H1 (cell line): ENCODE measurements at regions not wholly inside any gene's neighbourhood (a gene's known extent, or its start where the extent isn't known, plus 50 kb on each side); places are given as distances from the start of the nearest gene placed in this dataset.

Source experiments
- CTCF ChIA-PET: fragments of 300-600 bp; sonication (Branson Sonifier 250); formaldehyde crosslinking; loops from one replicate; lab custom pipeline; 2021; ENCODE audit not compliant: partially characterized antibody; lab: Charles Lee
- POLR2A ChIA-PET: fragments of 300-600 bp; sonication (Branson Sonifier 250); formaldehyde crosslinking; loops from one replicate; lab custom pipeline; 2021; ENCODE audit warnings: inconsistent platforms; ENCODE audit not compliant: partially characterized antibody; lab: Charles Lee
- DNase-seq, 2 experiments: peaks; one replicate each; pipeline versions ENCODE4 v3.0.0 to v3.0.0-alpha.2; 2010 to 2022; ENCODE audit warnings: low spot score in 2 of 2, low read depth in 1 of 2, mixed read lengths in 1 of 2
- FAIRE-seq: peaks from 2 replicates; lab custom pipeline; 2011; peaks lifted over from hg19 to GRCh38; lab: Jason Lieb, UNC
- H2AFZ ChIP-seq: 2 replicates; pipeline ENCODE4 v1.8.1; 2012; ENCODE audit warnings: low read length, inconsistent platforms
- H2AK5ac ChIP-seq: 2 replicates; pipeline ENCODE4 v1.6.1; 2013; ENCODE audit warnings: low read depth, low read length
- H2BK120ac ChIP-seq: replicated peaks from 2 replicates; pipeline ENCODE3; 2013; ENCODE audit warnings: low read depth, low read length, inconsistent platforms
- H2BK12ac ChIP-seq: 2 replicates; pipeline ENCODE4 v1.6.1; 2013; ENCODE audit warnings: low read depth, low read length
- H2BK15ac ChIP-seq: 2 replicates; pipeline ENCODE4 v1.6.1; 2013; ENCODE audit warnings: low read length
- H2BK20ac ChIP-seq: 2 replicates; pipeline ENCODE4 v1.6.1; 2013; ENCODE audit warnings: low read length
- H2BK5ac ChIP-seq: 2 replicates; pipeline ENCODE4 v1.6.1; 2013; ENCODE audit warnings: low read depth, low read length
- H3K14ac ChIP-seq: 2 replicates; pipeline ENCODE4 v1.6.1; 2013; ENCODE audit warnings: inconsistent platforms; ENCODE audit not compliant: insufficient read length
- H3K18ac ChIP-seq: 2 replicates; pipeline ENCODE4 v1.6.1; 2013; ENCODE audit warnings: low read length; ENCODE audit errors: extremely low read depth
- H3K23ac ChIP-seq: 2 replicates; pipeline ENCODE4 v1.6.1; 2013; ENCODE audit warnings: inconsistent platforms; ENCODE audit not compliant: insufficient read length
- H3K23me2 ChIP-seq: 2 replicates; pipeline ENCODE4 v1.6.1; 2013; ENCODE audit warnings: low read depth, low read length
- H3K27ac ChIP-seq: 2 replicates; pipeline ENCODE4 v1.6.1; 2011; ENCODE audit warnings: low read depth, low read length, inconsistent platforms
- H3K27me3 ChIP-seq, 4 experiments: replicated peaks in 1 of 4; 1 replicate in 1 of 4; 2 replicates in 3 of 4; pipeline versions ENCODE4 v1.6.1 to v1.8.1; 2011 to 2013; ENCODE audit warnings: low read length in 3 of 4, mild to moderate bottlenecking in 3 of 4, inconsistent platforms in 2 of 4, mixed read lengths in 2 of 4, moderate library complexity in 1 of 4; ENCODE audit not compliant: control insufficient read depth in 3 of 4, insufficient read depth in 3 of 4; ENCODE audit errors: extremely low read depth in 1 of 4
- H3K36me3 ChIP-seq, 4 experiments: 2 replicates each; pipeline versions ENCODE4 v1.6.1 to v1.8.1; 2011 to 2013; ENCODE audit warnings: mild to moderate bottlenecking in 4 of 4, low read length in 3 of 4, moderate library complexity in 2 of 4, control low read depth in 1 of 4, inconsistent platforms in 1 of 4; ENCODE audit not compliant: insufficient read depth in 4 of 4, control insufficient read depth in 2 of 4
- H3K4ac ChIP-seq: replicated peaks from 2 replicates; pipeline ENCODE3; 2013; ENCODE audit warnings: low read length, low read depth, mixed read lengths, inconsistent platforms; ENCODE audit not compliant: insufficient read length
- H3K4me1 ChIP-seq, 4 experiments: replicated peaks in 1 of 4; 1 replicate in 1 of 4; 2 replicates in 3 of 4; pipeline versions ENCODE4 v1.6.1 to v1.8.1; 2011 to 2013; ENCODE audit warnings: low read length in 3 of 4, inconsistent platforms in 2 of 4, mixed read lengths in 1 of 4; ENCODE audit not compliant: insufficient read depth in 4 of 4, control insufficient read depth in 3 of 4
- H3K4me2 ChIP-seq, 2 experiments: 2 replicates each; pipeline versions ENCODE4 v1.6.1 to v1.8.1; 2011 to 2013; ENCODE audit warnings: low read depth in 2 of 2, low read length in 2 of 2, control low read depth in 1 of 2, inconsistent platforms in 1 of 2, mild to moderate bottlenecking in 1 of 2; ENCODE audit not compliant: insufficient read depth in 1 of 2
- H3K4me3 ChIP-seq, 4 experiments: fragments of 200-600, 300-600 bp in 1 of 4; sonication (generic), shearing (Covaris generic), sonication (Bioruptor Twin) in 1 of 4; 2 replicates each; pipeline versions ENCODE4 v1.5.1 to v1.8.1; 2011 to 2016; ENCODE audit warnings: low read length in 4 of 4, low read depth in 3 of 4, control low read depth in 2 of 4, inconsistent platforms in 2 of 4, mild to moderate bottlenecking in 2 of 4, mixed read lengths in 1 of 4, moderate library complexity in 1 of 4; ENCODE audit not compliant: insufficient read depth in 2 of 4; ENCODE audit errors: extremely low read depth in 1 of 4
- H3K56ac ChIP-seq: replicated peaks from 2 replicates; pipeline ENCODE3; 2013; ENCODE audit warnings: low read depth, mild to moderate bottlenecking, mixed read lengths, low read length, inconsistent platforms; ENCODE audit not compliant: insufficient read length
- H3K79me1 ChIP-seq: 2 replicates; pipeline ENCODE4 v1.6.1; 2013; ENCODE audit warnings: low read depth, low read length, control low read depth
- H3K79me2 ChIP-seq, 2 experiments: 2 replicates each; pipeline versions ENCODE4 v1.6.1 to v1.8.1; 2012 to 2013; ENCODE audit warnings: low read length in 2 of 2, mild to moderate bottlenecking in 2 of 2, inconsistent platforms in 1 of 2; ENCODE audit not compliant: insufficient read depth in 2 of 2, control insufficient read depth in 1 of 2
- H3K9ac ChIP-seq, 4 experiments: replicated peaks in 1 of 4; 1 replicate in 1 of 4; 2 replicates in 3 of 4; pipeline versions ENCODE4 v1.6.1 to v1.8.1; 2011 to 2013; ENCODE audit warnings: low read depth in 3 of 4, low read length in 3 of 4, control low read depth in 2 of 4, mild to moderate bottlenecking in 2 of 4, moderate library complexity in 2 of 4, inconsistent platforms in 1 of 4; ENCODE audit errors: extremely low read depth in 1 of 4
- H3K9me3 ChIP-seq, 2 experiments: 2 replicates each; pipeline versions ENCODE4 v1.6.1 to v1.8.1; 2012 to 2013; ENCODE audit warnings: mild to moderate bottlenecking in 2 of 2, moderate library complexity in 2 of 2, control low read depth in 1 of 2, inconsistent platforms in 1 of 2, low read depth in 1 of 2, low read length in 1 of 2, mixed read lengths in 1 of 2; ENCODE audit not compliant: insufficient read depth in 2 of 2
- H4K20me1 ChIP-seq, 2 experiments: replicated peaks in 1 of 2; 2 replicates each; pipeline versions ENCODE3 to v1.8.1; 2011 to 2013; ENCODE audit warnings: inconsistent platforms in 2 of 2, low read length in 2 of 2, mild to moderate bottlenecking in 1 of 2; ENCODE audit not compliant: insufficient read depth in 2 of 2, control insufficient read depth in 1 of 2
- H4K5ac ChIP-seq: 2 replicates; pipeline ENCODE4 v1.6.1; 2013; ENCODE audit warnings: low read length, low read depth, mixed read lengths, inconsistent platforms; ENCODE audit not compliant: insufficient read length
- H4K8ac ChIP-seq: 2 replicates; pipeline ENCODE4 v1.8.0; 2013; ENCODE audit warnings: mild to moderate bottlenecking, moderate library complexity, low read length, inconsistent platforms; ENCODE audit not compliant: insufficient read depth; ENCODE audit errors: extremely low read depth
- H4K91ac ChIP-seq: replicated peaks from 2 replicates; pipeline ENCODE3; 2013; ENCODE audit warnings: low read length, mixed read lengths, inconsistent platforms; ENCODE audit not compliant: insufficient read length
- ATF3 ChIP-seq: IDR thresholded peaks from 2 replicates; pipeline ENCODE4 v1.6.1; 2011; ENCODE audit warnings: low read depth, mild to moderate bottlenecking, low read length; ENCODE audit not compliant: insufficient read depth
- JUN ChIP-seq: IDR thresholded peaks from 2 replicates; pipeline ENCODE4 v1.6.1; 2011; ENCODE audit warnings: low read depth, mild to moderate bottlenecking, improper control_type of control experiment, low read length
- WGBS, 2 experiments: shearing (Covaris generic) in 1 of 2; methylation state at CpG; one replicate each; pipeline versions ENCODE4 v1.1.6 to v1.1.7; 2013 to 2015; ENCODE audit warnings: low lambda C conversion rate in 2 of 2, mixed read lengths in 2 of 2, inconsistent platforms in 1 of 2, low coverage in 1 of 2, missing lambda C conversion rate in 1 of 2; ENCODE audit not compliant: insufficient replicate concordance in 2 of 2, insufficient coverage in 1 of 2, insufficient read length in 1 of 2; ENCODE audit errors: extremely low coverage in 1 of 2, missing lambda C conversion rate in 1 of 2; 5-methylcytosine and 5-hydroxymethylcytosine counted together

DNA sequence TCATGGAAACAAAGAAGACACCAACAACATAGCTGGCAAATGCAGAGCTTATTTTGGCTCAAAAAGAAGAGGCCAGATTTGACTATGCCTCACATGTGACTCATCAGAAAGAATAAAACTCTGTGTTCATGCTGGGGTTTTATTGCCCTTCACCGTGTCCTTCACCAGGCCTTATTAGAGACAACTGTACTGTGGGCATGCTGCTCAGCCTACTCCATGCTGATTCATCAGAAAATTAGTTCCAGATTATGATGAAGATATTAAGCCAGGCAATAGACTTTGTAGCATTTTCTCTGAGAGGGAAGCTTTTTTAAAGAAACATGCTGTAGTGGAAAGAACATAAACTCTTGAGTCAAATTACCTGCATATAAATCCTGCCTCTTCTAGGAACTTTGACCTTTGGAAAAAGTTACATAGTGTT is 89.8 kb downstream of the CYB561 start:
- Histone ChIP-seq H3K14ac (no peak overlapping the region), H3K9ac (no peak overlapping the region), H4K20me1 (no peaks in the 10 kb centered on the region), H2BK120ac (no peak overlapping the region), H3K27ac (no peak overlapping the region), H2AFZ (no peak overlapping the region), H3K56ac (no peak overlapping the region), H3K4ac (no peak overlapping the region), H3K36me3 (no peaks in the 10 kb centered on the region), H3K79me1 (no peaks in the 10 kb centered on the region), H3K9me3 (no peaks in the 10 kb centered on the region), H2BK12ac (no peak overlapping the region), H3K4me3 (no peak overlapping the region), H3K27me3 (no peaks in the 10 kb centered on the region), H2BK20ac (no peak overlapping the region), H2BK5ac (no peak overlapping the region), H3K23ac (no peak overlapping the region), H3K18ac (no peak overlapping the region), H3K4me1 (no peaks in the 10 kb centered on the region), H3K23me2 (no peaks in the 10 kb centered on the region; the same call in 1 of the 2 replicates), H3K4me2 (no peak overlapping the region), H2AK5ac (no peak overlapping the region), H4K91ac (no peak overlapping the region), H4K5ac (no peak overlapping the region), H2BK15ac (no peak overlapping the region), H3K79me2 (no peaks in the 10 kb centered on the region), H4K8ac (no peak overlapping the region)
- DNase-seq (no peak), FAIRE-seq (no peak)
- CTCF ChIA-PET: interaction anchor here (1.4 kb wide), 1 partner anchor 26 kb away, joined by 4 read pairs; no protein-coding TSS in a partner anchor
- POLR2A ChIA-PET: no interaction called here
- TF ChIP-seq ATF3 (no peak), JUN (no peak)
- 95% methylated on average over 1 of the region's 1 CpG; no CpG with 5 or more reads in 1 of the 2 experiments for WGBS, 2 experiments
